HG03565 (cell line): ENCODE measurements at regions not wholly inside any gene's neighbourhood (a gene's known extent, or its start where the extent isn't known, plus 50 kb on each side); places are given as distances from the start of the nearest gene placed in this dataset.
"Not testable (repeated sequence)": the region's sequence is repeated elsewhere in the genome, so short reads cannot be mapped to it uniquely, and the experiment has no call there.

Source experiments
- ATAC-seq: cut with Tn5 transposase; IDR thresholded peaks from one replicate; pipeline ENCODE4 v1.9.1; 2021; ENCODE audit warnings: mild to moderate bottlenecking, moderate library complexity; ENCODE audit not compliant: unreplicated experiment

DNA sequence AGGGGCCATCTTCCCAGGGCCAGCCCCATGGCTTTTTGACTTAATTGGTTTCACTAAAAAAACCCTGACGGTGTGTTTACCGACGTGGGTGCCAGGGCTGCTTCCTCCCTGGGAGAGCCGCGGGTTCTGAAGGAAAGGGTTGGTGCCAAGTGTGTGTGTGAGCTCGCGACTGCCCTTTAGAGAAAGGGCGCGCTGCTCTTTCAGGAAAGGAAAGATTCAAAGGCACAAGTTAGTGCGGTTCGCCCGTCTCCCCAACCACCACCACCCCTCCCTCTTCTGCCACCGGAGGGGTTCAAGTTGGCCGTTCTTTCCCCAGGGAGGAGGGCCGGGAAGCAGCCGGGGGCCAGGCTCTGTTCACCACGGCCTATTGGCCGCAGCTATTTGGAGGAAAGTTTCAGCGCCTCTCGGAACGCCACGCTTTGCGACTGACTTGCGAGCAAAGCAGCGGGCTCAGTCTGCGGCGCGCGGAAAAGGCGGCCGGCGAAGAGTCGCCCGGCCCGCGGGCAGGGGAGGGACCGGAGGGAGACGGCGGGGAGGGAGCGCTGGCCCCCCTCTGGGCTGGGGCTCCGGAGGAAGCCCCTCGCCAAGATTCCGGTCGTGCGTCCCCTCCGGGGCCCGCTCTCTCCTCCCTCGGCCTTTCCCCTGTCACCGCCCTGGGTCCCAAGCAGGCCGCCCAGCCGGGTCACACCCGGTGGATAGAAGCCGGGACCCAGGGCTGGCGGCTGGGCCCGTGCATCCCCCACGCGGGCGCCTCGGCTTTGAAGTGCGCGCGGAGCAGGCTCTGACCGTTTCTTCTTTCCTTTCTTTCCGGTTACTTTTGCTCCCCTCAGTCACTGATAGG, 165.9 kb upstream of the PPP1R3A start:
- no peak for ATAC-seq

DNA sequence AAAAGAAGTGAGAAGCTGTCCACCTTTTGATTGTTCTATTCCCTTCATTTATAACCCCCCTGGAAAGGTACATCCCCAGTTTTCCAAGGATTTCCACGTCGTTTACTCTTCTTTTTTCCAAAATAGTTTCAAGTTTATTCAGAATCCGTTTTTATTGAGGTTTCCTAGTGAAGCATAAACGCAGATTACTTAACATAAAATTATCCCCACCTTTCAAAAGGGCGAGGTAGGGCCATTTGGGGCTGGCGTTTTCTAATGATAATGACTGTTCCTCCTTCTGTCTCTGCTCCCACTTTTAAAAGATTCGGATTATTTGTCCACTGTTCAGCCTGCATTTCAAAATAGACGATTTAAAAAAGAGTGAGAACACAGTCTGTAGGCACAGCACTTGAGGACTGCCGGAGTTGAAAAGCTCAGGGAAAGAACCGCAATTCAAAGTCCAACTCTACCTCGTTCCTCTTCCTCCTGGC, 165.2 kb upstream of the PPP1R3A start:
- ATAC-seq = no peak

DNA sequence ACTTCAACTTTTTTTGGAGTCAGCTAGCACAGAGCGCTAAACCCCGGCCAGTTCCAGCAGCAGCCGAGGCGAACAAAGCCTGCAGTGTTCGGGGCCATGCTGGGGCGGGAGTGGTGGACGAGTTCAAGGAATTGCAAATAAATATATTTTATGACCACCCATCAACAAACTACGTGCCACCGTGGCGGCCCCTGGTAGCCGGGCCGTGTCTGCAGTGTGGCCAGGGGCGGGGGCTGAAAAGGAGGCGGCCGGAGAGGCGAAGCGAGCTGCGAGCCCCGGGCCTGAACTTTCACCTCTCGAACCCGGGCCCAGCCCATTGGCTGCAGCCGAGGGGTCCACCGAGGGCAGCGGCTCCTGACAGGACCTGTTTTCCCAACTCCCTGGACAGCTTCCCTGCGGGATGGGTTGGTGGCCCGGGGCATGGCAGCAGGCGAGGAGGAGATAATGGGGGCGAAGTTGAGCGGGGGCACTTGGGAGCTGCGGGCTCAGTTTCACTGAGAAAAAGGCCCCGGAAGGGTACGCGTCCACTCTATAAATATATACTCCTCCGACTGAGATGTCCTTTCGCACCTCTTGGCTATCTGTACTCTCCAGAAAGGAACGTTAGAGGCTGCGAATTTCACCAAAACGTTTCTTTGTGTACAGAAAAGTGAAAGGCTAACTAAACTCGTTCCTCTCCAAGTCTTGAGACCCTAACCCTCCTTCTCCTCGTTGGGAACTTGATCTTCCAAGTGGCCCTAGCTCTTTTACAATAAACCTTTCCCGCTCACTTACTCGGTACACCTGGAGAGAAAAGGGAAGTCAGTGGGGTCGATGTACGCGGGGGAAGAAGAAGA, 164.6 kb upstream of the PPP1R3A start:
- no peak for ATAC-seq

DNA sequence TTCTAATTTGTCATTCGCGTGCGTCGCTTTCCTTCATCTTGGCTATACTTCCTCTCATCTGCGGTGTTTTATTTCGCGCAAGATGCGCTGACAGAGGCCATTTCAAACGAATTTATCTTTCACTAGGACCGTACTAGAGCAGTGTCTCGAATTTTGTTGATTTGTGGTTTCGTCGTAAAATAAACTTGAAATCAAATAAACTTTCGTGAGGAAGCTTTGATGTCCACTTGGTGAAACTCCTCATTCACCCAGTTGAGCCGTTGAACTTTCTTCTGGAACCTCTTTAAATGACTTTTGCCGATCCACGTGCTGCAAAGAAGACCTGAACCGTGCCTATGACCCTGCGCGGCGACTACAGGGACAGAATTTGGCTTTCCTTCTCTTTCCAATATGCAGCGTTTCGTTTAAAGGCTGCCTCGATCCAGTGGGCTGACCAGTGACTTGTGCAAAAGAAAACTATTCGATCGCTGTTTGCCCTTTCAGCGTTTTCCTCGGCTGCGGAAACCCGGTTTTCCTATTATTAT, 163.9 kb upstream of the PPP1R3A start:
- ATAC-seq = no peak

DNA sequence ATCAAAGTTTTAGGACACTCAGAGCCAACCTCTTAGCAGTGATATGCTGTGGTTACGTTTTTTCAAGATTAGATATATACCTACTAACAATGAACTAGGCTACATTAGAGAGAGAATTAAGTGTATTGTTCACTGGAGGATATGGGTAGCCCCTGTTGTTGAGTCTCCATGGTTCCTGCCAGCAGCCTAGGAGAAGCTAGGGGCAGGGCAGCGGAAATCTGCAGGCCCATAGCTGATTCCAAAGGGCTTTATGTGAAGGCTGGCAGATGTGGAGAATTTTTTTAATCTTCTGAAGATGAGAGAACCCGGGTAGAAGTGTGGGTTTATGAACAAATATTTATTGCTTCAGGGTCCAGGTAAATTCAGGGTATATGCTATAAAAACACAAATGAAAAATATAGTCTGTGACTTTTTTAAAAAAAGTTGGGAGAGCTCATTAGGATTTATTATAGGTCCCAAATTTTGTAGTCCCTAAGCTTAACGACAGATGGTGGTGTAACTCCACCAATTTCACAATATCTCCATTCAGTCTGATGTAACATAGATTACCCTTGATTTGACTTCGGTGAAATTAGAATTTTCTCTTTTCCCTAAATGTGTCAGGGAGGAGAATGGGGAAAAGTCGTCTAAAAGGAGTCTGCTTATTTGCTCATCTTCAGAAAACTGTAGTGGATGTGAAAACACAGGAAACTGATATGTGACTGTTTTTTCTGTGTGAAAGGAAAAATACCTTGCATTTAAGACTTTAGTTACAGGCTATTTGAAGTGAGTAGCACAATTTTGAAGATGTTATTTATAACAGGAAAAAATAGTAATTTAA, 163.0 kb upstream of the PPP1R3A start:
- ATAC-seq = peak; percentile 28

DNA sequence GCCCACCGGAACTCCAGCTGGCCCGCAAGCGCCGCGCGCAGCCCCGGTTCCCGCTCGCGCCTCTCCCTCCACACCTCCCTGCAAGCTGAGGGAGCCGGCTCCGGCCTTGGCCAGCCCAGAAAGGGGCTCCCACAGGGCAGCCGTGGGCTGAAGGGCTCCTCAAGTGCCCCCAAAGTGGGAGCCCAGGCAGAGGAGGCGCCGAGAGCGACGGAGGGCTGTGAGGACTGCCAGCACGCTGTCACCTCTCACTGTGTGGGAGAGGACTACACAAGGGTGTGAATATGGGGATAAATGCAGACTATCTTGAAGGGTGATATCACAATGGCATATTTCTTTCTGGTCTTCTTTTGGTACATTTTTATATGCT, 158.3 kb upstream of the PPP1R3A start:
- ATAC-seq = not testable (repeated sequence)

DNA sequence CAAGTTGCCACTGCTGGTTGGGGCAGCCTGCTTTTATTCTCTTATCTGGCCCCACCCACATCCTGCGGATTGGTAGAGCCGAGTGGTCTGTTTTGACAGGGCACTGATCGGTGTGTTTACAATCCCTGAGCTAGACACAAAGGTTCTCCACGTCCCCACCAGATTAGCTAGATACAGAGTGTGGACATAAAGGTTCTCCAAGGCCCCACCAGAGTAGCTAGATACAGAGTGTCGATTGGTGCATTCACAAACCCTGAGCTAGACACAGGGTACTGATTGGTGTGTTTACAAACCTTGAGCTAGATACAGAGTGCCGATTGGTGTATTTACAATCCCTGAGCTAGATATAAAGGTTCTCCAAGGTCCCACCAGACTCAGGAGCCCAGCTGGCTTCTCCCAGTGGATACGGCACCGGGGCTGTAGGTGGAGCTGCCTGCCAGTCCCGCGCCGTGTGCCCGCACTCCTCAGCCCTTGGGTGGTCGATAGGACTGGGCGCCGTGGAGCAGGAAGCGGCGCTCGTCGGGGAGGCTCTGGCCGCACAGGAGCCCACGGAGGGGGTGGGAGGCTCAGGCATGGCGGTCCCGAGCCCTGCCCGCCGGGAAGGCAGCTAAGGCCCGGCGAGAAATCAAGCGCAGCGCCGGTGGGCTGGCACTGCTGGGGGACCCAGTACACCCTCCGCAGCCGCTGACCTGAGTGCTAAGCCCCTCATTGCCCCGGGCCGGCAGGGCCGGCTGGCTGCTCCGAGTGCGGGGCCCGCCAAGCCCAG, 157.8 kb upstream of the PPP1R3A start:
- ATAC-seq = not testable (repeated sequence)

DNA sequence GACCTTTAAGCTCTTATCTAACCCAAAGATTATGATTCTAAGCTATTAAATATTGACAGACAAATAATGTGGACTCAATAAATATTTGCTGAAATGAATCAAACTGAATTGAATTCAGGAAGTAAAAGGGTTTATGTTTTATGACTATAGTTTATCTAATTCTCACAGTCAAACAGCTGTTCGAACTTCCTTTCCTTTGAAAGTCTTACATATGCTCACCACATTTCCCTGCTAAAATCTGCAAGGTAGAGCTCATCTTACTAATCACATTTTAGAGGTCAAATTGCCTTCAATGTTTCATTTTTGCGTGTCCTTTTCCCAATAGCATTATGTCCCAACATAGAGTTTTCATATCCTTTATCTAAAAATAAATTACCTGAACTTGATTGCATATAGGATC, 154.9 kb upstream of the PPP1R3A start:
- no peak for ATAC-seq

DNA sequence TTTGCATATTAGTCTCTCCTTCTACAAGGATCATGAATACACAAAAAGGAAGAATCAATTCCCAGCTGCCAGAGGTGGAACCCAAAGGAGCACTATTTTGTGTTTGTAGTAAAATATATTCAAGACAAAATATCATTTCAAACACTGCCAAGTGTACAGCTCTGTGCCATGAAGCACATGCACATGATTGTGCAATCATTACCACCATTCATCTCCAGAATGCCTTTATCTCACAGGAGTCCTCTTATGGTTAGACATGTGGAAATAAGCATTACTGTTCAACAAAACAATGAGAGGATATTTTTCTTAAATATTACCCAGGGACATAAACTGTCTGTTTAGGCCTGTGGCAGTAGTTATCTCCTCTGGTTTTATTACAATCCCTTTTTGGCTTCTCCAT, 151.4 kb upstream of the PPP1R3A start:
- ATAC-seq = no peak

DNA sequence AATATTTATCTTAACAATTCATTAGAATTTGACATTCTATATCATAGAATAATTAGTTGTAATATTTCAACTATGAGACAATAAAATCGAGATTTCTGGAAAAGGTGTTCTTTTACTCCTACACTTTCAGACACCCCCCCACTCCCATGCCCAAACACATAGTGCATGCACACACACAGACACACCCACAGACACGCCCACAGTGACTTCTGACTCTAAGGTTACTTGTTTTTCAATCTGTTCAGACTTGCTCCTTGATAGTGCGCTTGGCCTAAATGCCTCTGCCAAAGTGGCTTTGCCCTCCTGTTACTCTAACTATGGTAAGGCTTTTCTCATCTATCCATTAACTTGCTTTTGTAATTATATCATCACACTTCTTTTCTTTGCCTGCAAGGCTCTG, 144.0 kb upstream of the PPP1R3A start:
- no peak for ATAC-seq

DNA sequence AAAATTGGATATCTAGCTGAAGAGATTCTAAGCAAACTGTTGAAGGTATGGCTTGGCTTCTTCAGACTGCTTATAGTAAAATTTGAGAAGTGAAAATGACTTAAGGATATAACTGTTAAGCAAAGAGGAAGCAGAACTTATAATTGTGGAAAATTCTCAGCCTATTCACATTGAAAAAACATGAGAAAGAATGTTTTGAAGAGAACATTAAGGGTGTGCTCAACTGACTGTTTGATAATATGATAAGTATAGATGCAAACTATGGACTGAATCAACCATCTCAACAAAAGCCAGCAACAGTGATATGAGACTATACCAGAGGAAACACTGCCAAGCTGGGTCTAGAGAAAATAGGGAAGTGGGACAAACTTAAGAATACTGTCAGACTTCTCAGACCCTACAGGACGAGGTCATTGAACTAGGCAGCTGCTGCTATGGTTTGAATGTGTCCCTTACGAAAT, 133.1 kb upstream of the PPP1R3A start:
- ATAC-seq = peak; percentile 93

DNA sequence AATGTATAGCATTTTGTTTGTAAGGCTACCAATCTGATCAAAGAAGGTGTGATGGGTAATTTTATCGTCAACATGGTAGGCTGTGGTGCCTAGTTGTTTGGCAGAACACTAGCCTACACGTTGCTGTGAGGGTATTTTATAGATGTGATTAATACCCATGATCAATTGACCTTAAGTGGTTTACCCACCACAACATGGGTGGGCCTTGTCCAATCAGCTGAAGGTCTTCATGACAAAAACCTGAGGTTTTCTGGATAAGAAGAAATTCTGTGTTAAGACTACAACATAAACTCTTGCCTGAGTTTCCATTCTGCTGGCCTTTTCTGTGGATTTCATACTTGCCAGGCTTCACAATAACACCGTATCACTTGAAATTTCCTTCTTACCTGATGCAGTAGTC, 131.8 kb upstream of the PPP1R3A start:
- no peak for ATAC-seq

DNA sequence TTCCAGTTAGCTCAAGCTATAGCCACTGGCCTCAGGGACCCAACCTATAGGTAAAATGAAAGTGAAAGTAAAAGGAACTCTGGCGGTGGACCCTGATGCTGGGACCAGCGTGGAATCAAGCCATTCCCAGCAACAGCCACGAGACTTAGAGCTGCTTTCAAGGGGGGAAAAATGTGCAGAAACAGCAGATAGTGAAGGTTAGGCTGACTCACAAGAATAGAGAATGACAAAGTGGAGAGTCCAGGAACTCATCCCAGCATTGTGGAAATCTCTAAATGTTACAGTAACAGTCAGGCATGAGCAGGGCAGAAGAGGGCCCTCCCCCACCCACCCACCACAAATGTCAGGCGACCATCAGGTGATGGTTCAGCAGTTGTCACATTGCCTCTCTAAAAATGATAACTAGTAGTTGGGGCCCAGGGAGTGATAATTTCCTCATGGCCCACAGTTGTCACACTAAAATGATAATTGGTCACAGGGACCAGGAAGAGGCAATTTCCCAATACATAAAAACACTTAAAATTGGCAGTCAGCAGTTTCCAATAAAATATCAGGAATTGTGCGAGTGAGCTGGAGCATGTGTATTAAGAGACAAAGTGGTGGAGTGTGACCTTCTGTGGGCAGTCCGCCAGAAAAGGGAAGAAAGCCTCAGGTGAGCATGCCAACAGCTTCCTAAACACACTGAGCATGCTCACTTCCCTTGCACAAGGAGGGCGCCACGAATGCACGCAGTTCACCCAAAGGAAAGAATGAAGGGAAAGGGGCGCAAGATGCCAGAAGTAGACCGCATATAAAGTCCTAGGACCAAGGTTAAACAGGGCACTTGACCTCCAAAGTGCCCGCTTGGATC, 129.8 kb upstream of the PPP1R3A start:
- no peak for ATAC-seq

DNA sequence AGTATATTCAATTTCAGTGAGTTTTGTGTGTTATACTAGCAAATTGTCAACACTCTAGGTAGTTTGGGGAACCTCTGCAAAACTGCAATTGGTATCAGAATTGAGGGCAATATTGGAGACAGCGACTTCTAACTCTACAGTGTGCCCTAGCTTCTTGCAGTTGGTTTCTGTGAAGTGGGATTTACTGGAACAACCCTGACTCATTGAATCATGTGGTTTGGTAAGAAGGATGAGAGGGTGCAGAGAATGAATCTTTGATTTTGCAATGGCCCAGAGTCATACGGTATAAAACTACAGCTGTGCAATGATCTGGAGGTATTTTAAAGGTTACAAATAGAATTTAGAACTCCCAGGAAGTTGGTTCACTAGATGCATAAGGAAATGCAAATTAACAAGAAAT, 129.1 kb upstream of the PPP1R3A start:
- no peak for ATAC-seq

DNA sequence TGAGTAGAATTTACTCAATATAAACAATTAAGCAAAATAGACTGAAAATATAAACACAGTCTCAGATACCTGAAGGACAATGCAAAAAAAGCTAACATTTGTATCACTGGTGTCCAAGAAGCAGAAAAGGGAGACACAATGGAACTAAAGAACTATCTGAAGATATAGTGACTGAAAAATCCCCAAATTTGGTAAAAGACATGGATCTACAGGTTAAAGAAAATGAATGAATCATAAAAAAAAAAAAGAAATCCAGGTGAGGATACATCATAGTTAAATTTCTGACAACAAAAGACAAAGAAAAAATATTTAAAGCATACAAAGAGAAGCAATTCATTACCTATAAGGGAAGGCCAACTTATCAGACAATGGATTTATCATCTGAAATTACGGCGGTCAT, 114.7 kb upstream of the PPP1R3A start:
- ATAC-seq = no peak

DNA sequence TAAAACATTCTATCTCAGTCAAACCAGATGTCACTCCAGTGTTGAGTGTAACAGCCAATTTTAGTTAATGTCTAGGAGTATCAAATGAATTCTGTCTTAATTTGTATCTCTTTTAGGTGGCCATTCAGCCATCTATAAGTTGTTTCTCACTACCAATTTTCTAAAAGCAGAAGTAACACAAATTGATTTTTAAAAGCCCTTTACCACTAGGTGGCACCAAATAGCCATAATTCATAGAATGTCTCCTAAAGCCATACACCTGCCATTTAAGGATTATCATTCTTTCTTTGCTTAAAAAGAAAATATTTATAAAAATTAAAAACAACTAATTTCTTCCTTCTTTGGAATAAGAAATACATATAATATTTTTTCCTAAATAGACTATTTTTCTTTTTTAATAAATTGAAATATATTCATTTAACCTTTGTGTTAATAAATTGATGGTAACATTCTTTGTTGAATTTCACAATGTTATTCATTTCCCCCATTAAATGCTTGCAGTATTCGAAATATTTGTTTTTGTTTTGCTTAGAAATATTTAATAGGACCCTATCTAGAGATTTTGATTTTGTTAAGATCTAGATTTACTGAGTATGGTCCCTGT, 107.8 kb upstream of the PPP1R3A start:
- ATAC-seq = peak; percentile 82

DNA sequence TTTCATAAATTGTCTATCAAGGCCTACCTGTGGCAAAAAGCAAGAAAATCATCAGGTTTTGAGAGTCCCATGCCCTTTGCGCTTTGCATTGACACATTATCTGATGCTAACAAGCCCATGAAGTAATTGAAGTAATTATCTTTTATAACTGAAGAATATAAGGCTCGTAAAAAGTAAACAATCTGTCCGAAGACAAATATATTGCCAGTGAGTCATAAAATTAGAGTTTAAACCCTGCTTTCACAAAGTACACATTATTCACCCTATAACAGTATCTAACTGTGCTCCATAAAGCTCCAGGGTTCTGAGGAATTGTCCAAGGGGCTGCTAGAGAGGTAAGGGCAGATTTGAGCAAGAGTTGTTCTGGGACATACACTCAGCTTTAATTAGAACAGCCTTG, 102.3 kb upstream of the PPP1R3A start:
- no peak for ATAC-seq

DNA sequence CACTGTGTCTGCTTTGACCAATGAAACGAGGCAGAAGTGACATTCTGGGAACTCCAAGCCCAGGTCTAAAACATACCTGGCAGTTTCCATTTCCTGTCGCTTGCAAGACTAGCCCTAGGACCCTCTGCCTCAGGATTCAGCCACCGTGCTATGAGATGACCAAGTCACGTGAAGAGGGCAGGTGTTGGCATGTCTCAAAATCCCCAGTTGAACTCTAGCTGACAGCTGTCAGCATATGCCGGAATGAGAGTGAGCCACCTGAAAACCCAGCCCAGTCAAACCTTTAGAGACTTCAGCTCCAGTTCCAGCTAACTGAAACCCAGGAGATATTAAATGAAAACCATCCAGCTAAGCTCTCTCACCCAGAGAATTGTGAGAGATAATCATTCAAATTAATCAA, 89.9 kb upstream of the PPP1R3A start:
- ATAC-seq = no peak

DNA sequence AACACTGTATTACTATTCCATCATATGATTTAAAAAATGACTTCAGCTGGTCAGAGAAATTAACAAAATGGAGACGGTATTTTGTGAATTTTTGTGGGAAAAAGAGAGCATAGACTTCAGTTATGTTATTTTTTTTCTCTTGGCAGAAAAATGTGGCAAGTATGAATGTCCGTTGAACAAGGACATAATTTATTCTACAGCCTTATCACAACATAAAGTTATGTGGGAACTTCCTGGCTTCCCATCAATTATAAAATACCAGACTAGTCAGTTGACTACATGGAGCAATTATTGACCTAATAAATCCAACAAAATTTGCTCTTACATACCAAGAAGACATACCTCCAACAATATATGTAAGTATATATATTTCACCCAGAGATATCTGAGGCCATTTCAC, 88.6 kb upstream of the PPP1R3A start:
- ATAC-seq = no peak
